GM18498 (cell line): ENCODE measurements at regions not wholly inside any gene's neighbourhood (a gene's known extent, or its start where the extent isn't known, plus 50 kb on each side); places are given as distances from the start of the nearest gene placed in this dataset.
"Not testable (repeated sequence)": the region's sequence is repeated elsewhere in the genome, so short reads cannot be mapped to it uniquely, and the experiment has no call there.

Source experiments
- ATAC-seq: cut with Tn5 transposase; IDR thresholded peaks from one replicate; pipeline ENCODE4 v1.9.1; 2021; ENCODE audit warnings: mild to moderate bottlenecking, moderate library complexity; ENCODE audit not compliant: unreplicated experiment

DNA sequence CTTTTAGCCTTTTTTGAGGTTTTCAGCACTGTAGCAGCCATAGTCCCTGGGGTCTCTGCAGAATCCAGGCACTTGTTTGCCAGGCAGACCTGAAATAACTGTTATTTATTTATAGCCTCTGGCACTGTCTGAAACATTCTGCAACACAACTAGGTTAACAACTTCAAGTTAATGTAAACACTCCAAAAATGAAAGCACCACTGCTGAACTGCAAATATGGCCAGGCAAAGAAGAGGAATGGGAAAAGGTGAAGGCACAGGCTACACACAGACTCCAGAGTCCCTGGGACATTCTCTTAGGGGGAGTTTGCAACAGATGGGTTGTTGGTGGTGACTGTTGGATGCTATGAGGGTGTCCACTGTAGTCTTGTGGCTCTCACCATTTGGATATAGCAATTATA is 369.0 kb downstream of the MAT2B start:
- ATAC-seq = no peak

DNA sequence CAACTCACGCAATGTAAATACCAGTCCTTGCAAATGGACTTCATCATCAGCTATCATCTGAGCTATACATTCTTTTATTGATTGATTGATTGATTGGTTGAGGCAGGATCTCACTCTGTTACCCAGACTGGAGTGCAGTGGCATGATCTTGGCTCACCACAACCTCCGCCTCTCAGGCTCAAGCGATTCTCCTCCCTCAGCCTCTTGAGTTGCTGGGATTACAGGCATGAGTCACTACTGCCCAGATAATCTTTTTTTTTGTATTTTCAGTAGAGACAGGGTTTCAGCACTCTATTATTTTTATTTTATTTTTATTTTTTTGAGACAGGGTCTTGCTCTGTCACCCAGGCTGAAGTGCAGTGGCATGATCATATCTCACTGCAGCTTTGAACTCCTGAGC is 369.5 kb downstream of the MAT2B start:
- ATAC-seq = not testable (repeated sequence)

DNA sequence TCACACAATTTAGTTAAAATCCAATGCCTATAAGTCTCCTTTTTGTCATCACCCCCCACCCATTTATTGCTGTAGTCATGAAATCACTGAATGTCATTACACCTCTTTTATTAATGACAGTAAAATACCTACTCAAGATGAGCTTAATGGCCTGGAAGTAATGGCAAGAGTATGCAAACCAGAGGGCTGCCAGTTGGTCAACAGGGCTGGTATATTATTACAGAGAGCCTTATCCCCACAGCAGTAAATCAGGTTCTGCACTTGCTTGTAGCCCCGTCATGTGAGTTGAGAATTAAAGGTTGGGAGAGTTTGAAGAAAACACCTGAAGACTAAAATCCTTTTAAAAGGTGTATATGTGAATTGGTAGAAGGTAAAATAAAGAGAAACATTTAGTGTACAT is 372.4 kb downstream of the MAT2B start:
- no peak for ATAC-seq

DNA sequence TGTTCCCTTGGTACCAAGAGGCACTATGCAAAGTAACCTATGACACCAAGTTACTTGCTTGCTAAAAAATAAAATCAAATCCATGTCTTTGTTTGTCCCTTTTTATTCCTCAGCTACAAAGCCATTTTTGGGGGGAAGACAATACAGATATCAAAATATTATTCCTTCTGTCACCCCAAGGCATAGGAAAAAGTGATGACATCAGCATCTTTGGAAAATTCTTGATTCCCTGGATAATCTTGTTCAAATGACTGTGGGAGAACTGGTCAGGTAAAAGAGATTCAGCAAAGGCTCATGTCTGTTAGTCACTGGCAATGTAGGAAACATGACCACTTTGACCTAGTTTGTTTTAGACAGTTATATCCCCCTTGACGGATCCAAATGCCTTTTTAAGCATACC is 373.1 kb downstream of the MAT2B start:
- ATAC-seq = no peak

DNA sequence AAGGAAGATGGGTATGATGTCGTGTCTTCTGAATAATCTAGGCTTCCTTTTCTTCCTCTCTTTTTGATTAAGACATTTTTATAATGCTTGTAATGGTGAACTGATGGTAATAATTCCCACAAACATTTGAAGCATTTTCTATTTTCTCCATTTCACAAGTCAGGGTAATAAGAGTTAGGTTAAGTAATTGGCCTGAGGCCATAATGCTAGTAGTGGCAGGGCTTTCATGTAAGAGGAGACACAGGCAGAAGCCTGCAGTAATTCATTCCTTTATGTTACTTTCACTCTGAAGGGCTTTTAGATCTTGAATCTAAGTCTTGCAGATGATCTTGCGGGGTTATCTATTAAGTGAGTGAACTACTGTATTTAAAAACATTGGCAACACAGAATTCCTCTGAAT is 374.9 kb downstream of the MAT2B start:
- ATAC-seq = no peak

DNA sequence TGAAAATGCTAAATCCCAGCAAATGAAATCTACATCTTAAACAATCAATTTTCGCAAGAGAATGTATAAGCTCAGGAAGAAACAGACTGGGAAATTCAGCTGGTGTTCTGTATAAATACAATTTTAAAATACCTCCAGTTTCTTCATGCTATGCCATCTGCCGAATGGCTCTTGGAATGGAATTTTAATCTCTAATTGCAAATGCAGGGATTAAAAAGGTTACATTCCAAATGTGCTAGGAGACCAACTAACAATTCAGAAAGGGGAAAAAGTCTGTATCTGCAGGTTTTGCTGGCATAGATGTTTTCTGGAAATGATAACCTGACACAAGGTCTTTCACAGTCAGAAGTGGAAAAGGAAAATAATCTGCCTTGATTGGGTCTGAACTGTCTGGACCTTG is 379.7 kb downstream of the MAT2B start:
- no peak for ATAC-seq

DNA sequence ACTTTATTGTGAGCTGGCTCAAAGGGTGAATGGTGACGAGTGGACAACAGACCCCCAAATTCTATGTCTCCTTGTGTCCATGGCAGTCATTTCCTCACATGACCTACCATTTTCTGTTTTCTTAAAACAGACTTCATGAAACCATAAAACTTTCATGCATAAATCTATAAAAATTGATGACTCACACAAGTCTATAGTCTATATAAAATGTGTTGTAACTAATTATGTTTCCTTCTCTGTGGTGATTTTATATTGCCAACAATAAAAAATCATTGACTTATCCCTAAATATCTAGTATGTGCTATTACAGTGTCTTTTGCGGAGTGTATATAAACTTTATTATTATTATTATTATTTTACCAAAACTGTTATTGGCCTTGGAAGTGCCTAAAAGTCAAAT is 382.4 kb downstream of the MAT2B start:
- no peak for ATAC-seq

DNA sequence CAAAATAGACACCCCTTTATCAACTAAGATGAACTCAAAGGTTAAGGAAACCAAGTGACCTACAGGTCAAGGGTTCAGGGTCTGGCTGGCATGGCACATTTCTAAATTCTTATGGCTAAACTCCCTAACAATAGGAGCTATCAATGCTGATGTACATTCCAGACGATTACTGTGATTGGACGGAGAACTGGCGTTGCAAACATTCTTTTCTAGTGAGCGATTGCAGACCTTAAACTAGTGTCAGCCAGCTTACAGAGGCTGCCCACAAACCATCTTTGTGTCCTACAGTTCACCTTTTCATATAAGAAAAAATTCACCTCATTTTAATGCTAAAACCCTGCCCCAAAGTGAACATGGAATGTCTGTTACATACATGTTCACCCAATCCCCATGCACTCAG is 382.9 kb downstream of the MAT2B start:
- no peak for ATAC-seq

DNA sequence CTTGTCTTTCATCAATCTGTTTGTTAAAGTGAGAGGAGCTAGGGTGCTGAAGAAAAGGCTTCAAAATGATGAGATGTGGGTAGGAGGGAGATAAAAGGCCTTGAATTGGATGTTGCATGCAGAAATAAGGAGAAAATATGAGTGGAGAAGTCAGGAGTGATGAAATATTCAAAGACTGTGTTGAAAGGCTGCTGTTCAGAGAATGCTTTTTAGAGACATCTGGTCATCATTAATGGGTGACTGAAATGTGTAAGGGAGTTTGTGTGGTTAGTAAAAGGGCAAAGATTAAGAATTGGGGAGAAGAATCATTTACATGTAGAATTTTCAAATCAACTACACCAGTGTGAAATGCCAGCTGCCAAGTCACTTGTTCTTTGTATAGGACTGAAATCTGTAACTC is 383.9 kb downstream of the MAT2B start:
- ATAC-seq = no peak

DNA sequence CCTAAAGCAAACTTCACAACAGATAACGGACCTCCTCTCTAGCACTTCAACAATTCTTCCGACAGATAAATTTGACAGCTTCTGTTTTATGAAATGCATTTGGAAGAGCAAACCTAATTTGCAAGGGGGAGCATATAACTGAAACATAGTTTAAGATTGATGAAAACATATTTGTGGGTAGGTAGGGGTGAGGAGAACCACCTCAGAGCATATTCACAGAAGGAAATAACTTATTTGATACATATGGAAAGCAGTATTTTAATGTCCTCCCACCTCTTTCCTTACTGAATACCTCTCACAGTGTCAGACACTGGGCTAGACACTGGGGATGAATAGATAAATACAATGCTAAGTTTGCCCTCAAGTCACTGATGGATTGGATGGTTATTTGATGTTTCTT is 384.8 kb downstream of the MAT2B start:
- no peak for ATAC-seq

DNA sequence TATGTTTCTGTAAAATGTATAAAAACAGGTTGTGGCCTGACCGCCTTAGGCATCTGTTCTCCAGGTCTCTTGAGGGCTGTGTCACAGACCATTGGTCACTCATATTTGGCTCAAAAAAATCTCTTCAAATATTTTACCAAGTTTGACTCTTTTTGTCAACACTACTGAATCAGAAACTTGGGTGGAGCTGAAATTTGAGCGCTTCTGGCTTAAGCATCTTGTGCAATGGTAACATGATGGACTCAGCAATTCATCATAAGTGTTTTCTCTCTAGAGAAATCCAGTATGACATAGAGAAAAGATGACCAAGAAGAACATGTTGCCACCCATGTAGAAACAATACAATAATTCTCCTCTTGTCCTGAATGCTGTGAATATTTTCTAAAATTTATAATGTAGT is 387.9 kb downstream of the MAT2B start:
- ATAC-seq = no peak

DNA sequence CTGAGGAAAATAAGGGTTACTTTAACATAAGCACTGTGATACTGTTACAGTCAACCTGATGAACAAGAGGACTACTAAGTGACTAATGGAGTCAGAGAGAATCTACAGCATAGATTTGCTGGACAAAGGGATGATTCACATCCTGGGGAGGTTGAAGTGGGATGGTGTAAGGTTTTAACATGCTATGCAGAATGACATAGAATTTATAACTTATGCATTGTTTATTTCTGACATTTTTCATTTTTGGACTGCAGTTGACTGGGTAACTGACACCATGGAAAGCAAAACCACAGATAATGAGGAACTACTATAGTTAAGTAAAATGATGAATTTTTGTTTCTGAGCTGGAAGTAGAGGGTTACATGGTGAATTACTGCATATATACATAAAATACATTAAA is 389.2 kb downstream of the MAT2B start:
- ATAC-seq = no peak

DNA sequence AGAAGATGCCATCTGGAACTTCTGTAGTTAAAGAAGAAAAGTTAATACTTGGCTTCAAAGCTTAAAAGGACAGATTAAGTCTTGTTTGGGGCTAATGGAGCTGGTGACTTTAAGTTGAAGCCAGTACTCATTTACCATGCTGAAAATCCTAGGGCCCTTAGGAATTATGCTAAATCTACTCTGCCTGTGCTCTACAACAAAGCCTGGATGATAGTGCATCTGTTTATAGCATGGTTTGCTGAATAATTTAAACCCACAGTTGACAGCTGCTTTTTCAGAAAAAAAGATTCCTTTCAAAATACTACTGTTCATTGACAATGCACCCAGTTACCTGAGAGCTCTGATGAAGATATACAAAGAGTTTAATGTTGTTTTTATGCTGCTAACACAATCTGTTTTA is 393.5 kb downstream of the MAT2B start:
- ATAC-seq = no peak

DNA sequence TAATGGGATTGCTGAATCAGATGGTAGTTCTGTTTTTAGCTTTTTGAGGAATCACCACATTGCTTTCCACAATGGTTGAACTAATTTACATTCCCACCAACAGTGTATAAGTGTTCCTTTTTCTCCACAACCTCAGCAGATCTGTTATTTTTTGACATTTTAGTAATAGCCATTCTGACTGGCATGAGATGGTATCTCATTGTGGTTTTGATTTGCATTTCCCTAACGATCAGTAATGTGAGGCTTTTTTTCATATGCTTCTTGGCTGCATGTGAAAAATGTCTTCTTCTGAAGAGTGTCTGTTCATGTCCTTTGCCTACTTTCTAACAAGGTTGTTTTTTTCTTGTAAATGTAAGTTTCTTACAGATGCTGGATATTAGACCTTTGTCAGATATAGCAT is 402.4 kb downstream of the MAT2B start:
- ATAC-seq = peak; percentile 78

DNA sequence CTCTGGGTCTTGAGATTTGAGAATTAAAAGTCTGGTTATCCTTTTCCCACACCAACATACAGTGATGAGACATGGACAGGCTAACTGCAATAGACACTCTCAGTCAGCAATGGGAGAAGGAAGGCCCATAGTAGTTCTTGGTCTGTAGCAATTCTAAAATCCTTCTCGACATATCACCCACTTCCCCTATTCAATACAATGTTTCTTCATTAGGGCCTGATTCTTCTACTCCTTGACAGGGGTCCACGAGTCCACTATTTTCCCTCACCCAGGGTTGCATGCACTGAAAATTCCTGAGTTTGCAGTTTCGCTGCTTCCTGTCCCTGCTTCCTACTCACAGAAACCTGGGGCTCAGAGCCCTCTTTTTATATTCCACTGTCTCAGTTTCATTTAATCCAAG is 402.8 kb downstream of the MAT2B start:
- ATAC-seq = peak; percentile 42

DNA sequence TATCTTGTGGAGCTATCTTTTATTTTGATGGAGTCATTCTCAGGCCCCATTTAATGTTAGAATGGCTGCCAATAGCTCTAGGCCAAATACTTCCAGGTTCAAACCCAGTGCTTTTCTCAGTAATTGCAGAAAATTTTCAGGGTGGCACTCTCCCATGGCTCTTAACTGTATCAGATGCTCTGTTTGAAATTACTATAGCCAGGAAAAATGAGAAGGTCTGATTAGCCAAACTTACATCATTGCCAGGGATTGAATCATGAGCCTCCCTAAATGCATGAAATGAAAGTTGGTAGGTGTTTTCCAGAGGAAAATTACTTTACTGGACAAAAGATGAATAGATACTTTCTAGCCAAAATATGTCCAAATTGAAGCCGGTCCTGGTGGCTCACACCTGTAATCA is 404.8 kb downstream of the MAT2B start:
- no peak for ATAC-seq

DNA sequence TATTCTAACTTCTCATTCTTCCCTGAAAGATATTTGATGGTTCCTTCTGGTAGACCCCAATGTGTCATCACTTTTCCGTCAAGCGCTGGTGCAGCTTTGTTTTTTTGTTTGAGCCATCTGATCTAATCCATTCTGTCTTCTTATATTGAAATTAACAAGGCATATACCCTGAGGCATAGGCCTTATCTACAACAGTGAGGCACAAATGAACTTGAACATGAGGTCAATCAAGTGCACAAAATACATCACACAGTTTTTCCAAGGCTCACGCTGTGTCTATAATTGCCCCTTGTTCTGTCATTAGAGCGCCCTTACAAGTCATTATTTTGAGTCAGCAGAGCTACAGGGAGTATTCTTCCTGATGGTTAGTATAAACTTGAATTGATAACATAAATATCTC is 406.6 kb downstream of the MAT2B start:
- ATAC-seq = no peak

DNA sequence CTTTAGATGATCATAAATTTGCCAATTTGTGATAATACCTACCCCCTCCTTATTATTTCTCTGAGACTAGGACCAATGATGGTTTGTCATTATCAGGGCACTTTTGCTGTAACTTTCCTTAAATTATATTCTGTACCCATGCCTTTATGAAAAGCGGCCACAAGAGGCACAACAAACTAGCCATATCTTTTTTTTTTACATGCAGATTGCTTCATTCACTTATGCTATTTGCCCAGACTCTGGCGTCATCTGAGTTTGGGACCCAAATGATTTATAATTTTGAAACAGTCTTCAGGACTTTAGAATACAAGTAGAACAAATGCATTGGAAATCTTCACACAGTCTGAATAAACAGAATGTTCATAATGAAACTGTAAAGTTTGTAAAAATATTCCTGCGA is 408.1 kb downstream of the MAT2B start:
- no peak for ATAC-seq

DNA sequence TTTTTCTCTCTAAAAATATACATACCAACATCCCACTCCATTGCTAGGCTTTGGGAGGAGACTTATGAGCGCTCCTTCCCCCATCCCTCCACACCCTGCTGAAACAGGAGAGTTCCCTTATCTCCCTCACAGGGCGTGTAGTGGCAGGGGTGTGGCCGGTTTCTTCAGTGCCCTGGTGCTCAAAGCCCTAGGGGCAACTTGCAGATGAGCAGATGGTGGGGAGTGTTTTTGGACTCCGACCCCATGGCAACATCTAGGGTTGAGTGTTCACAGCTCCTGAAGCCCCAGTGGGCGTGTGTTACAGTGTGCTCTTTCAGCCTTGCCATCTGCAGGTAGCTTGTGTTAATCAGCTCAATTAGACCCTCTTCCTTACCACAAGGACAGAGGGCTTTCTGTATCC is 409.5 kb downstream of the MAT2B start:
- peak; percentile 27 for ATAC-seq

DNA sequence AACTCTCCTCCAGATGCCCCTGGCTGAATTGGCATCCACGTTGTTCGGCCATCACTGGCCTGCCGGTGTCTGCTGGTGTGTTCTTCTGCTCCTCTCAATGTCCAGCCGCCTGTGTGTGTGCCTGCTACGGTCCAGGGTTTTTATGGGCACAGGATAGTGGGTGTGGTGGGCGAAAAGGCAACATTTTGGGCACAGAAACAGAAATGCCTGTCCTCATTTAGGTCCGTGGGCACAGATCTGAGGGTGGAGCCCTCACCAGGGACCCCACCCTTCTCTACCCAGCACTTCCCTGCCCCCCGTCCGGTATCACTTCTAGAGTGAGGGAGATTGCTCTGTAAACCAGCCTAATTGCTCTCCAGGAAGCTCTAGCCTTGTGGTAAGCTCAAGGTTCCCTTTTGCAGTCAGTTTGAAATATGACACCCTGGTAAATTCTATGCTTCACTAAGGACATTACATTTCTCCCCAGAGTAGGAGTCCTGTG is 410.1 kb downstream of the MAT2B start:
- peak; percentile 73 for ATAC-seq

DNA sequence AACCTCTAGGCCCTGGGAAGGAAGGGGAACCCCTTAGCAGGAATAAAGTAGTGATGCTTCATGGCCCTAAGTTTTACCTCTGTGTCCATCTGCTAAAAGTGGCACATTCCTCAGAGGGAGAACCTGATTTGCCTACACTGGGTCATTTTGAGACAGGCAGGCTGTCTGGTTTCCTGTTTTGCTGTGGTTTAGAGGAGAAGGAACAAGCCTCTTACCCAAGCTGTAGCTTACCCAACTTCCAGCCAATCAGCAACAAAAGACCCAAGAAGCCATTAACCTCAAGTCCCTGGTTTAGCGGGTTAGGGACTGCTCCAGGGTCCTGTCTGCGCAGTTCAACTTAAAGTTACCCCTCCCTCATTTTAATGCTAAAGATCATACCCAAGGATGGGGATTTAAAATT is 411.0 kb downstream of the MAT2B start:
- peak; percentile 90 for ATAC-seq

DNA sequence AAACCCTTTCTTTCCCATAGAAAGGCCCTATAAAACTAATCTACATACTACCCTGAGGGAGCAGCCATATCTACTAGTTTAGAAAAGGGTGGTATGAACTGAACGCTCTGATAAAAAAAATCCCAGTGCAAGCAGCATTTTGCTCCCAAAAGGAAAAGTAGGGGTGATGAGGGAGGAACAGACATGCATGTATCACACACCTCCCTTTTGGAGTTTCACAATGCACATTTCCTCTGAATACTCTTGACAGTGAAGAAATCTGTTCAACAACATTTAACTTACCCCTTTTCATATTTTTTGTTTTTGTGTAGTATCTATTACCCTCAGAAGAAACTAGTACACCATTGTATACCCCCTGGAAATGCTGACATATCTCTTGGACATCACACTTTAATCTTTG is 411.4 kb downstream of the MAT2B start:
- no peak for ATAC-seq

DNA sequence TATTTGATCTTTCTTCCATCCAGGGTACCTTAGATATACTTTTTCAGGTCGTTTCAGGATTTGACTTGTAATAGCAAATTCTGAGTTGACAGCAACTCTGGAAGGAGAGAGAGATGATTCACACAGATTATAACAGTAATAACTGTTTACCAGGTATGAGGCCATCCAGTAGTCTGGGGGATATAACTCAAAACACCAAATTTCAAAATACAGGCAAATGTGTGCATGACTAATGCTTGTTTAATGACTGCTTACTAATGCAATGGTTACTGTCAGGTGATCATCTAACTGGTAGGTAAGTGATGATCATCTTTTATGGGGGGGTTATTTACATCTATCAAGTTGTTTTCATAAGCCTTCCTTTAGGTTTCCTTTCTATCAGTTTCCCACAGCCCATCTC is 412.3 kb downstream of the MAT2B start:
- no peak for ATAC-seq

DNA sequence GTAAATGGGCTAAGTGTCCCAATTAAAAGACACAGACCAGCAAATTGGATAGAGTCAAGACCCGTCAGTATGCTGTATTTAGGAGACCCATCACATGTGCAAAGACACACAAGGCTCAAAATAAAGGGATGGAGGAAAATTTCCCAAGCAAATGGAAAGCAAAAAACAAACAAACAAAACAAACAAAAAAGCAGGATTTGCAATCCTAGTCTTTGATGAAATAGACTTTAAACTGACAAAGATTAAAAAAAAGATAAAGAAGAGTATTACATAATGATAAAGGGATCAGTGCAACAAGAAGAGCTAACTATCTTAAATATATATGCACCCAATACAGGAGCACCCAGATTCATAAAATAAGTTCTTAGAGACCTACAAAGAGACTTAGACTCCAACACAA is 429.6 kb downstream of the MAT2B start:
- not testable (repeated sequence) for ATAC-seq
